CD8-positive, alpha-beta memory T cell (primary cell): ENCODE measurements at regions not wholly inside any gene's neighbourhood (a gene's known extent, or its start where the extent isn't known, plus 50 kb on each side); places are given as distances from the start of the nearest gene placed in this dataset.

Source experiments
- CTCF ChIA-PET: fragments of 350-600 bp; sonication (Branson Sonifier 250); formaldehyde crosslinking; loops from one replicate; lab custom pipeline; 2021; ENCODE audit warnings: antibody characterized with exemption; lab: Charles Lee
- POLR2A ChIA-PET: fragments of 350-600 bp; sonication (Branson Sonifier 250); formaldehyde crosslinking; loops from one replicate; lab custom pipeline; 2021; ENCODE audit warnings: antibody characterized with exemption; lab: Charles Lee
- DNase-seq, 5 donors: peaks; one replicate each; pipeline versions ENCODE4 v3.0.0 to v3.0.0-alpha.2; 2020 to 2022; ENCODE audit warnings: mixed read lengths in 1 of 5
- H3K27ac ChIP-seq: one replicate; pipeline ENCODE4 v1.7.0; 2013; ENCODE audit warnings: low read depth, mild to moderate bottlenecking, low read length, moderate library complexity
- H3K27me3 ChIP-seq: 2 replicates; pipeline ENCODE4 v1.7.0; 2013; ENCODE audit warnings: low read length, mild to moderate bottlenecking; ENCODE audit not compliant: insufficient read depth, poor library complexity, severe bottlenecking
- H3K36me3 ChIP-seq: 2 replicates; pipeline ENCODE4 v1.7.0; 2013; ENCODE audit warnings: mild to moderate bottlenecking, low read length, moderate library complexity; ENCODE audit not compliant: insufficient read depth
- H3K4me1 ChIP-seq: 2 replicates; pipeline ENCODE4 v1.7.0; 2013; ENCODE audit warnings: mild to moderate bottlenecking, low read length, moderate library complexity; ENCODE audit not compliant: insufficient read depth
- H3K4me3 ChIP-seq: 2 replicates; pipeline ENCODE4 v1.7.0; 2013; ENCODE audit warnings: mild to moderate bottlenecking, low read length
- H3K9me3 ChIP-seq: 2 replicates; pipeline ENCODE4 v1.7.0; 2013; ENCODE audit warnings: mild to moderate bottlenecking, low read length
- H3K27ac Mint-ChIP-seq, 8 donors: one replicate each; pipeline ENCODE4 v1.8.0; 2020 to 2021; ENCODE audit warnings: mixed read lengths in 8 of 8, mild to moderate bottlenecking in 6 of 8, inconsistent platforms in 3 of 8, moderate library complexity in 3 of 8
- H3K27me3 Mint-ChIP-seq, 2 donors: one replicate each; pipeline ENCODE4 v1.8.0; 2020 to 2021; ENCODE audit warnings: mixed read lengths in 2 of 2, mild to moderate bottlenecking in 1 of 2, moderate library complexity in 1 of 2
- H3K36me3 Mint-ChIP-seq, 3 donors: one replicate each; pipeline ENCODE4 v1.8.0; 2020 to 2021; ENCODE audit warnings: mixed read lengths in 3 of 3, inconsistent platforms in 1 of 3, mild to moderate bottlenecking in 1 of 3
- H3K4me1 Mint-ChIP-seq, 3 donors: one replicate each; pipeline ENCODE4 v1.8.0; 2020 to 2021; ENCODE audit warnings: mixed read lengths in 3 of 3, inconsistent platforms in 1 of 3, mild to moderate bottlenecking in 1 of 3
- H3K4me3 Mint-ChIP-seq, 7 donors: one replicate each; pipeline ENCODE4 v1.8.0; 2020 to 2021; ENCODE audit warnings: mixed read lengths in 7 of 7, mild to moderate bottlenecking in 6 of 7, moderate library complexity in 4 of 7, inconsistent platforms in 2 of 7
- H3K9me3 Mint-ChIP-seq, 5 donors: one replicate each; pipeline ENCODE4 v1.8.0; 2020 to 2022; ENCODE audit warnings: mixed read lengths in 5 of 5, mild to moderate bottlenecking in 3 of 5, moderate library complexity in 2 of 5, inconsistent platforms in 1 of 5

GRCh38 chr1:221937155-221937953 lies 195.5 kb upstream of the DUSP10 start:
- POLR2A ChIA-PET: no interaction called here
- H3K27me3 Mint-ChIP-seq: no peaks in the 10 kb centered on the region
- no peak overlapping the region for H3K27ac ChIP-seq
- no peak overlapping the region for H3K4me3 ChIP-seq
- peaks cover 0 to 2% (median 0%) of the 10 kb centered on the region in 5 donors for H3K9me3 Mint-ChIP-seq
- CTCF ChIA-PET: no interaction called here
- DNase-seq: no peak
- no peak overlapping the region for H3K4me3 Mint-ChIP-seq
- H3K4me1 Mint-ChIP-seq: no peaks in the 10 kb centered on the region
- H3K36me3 ChIP-seq: no peaks in the 10 kb centered on the region
- H3K4me1 ChIP-seq: no peaks in the 10 kb centered on the region
- H3K9me3 ChIP-seq: no peaks in the 10 kb centered on the region
- no peak overlapping the region for H3K27ac Mint-ChIP-seq
- H3K27me3 ChIP-seq: no peaks in the 10 kb centered on the region
- H3K36me3 Mint-ChIP-seq: peaks cover 0 to 7% (median 0%) of the 10 kb centered on the region in 3 donors

GRCh38 chr1:221933814-221934213 lies 191.9 kb upstream of the DUSP10 start:
- DNase-seq: no peak
- H3K4me1 Mint-ChIP-seq: no peaks in the 10 kb centered on the region
- H3K27ac Mint-ChIP-seq: no peak overlapping the region
- POLR2A ChIA-PET: interaction anchor here (0.6 kb wide), 1 partner anchor 116 kb away, joined by 3 read pairs; no protein-coding TSS in a partner anchor
- no peak overlapping the region for H3K4me3 Mint-ChIP-seq
- peaks cover 0 to 5% (median 0%) of the 10 kb centered on the region in 5 donors for H3K9me3 Mint-ChIP-seq
- Histone ChIP-seq H3K36me3 (no peaks in the 10 kb centered on the region), H3K4me1 (no peaks in the 10 kb centered on the region), H3K27me3 (no peaks in the 10 kb centered on the region), H3K27ac (no peak overlapping the region), H3K9me3 (no peaks in the 10 kb centered on the region), H3K4me3 (no peak overlapping the region)
- CTCF ChIA-PET: no interaction called here
- peaks cover 0 to 2% of the 10 kb centered on the region in 2 donors for H3K27me3 Mint-ChIP-seq
- peaks cover 0 to 8% (median 0%) of the 10 kb centered on the region in 3 donors for H3K36me3 Mint-ChIP-seq

- peaks cover 0 to 7% of the 10 kb centered on the region in 2 donors for H3K27me3 Mint-ChIP-seq
- no peak overlapping the region for H3K27ac Mint-ChIP-seq
- peaks cover 0 to 5% (median 0%) of the 10 kb centered on the region in 5 donors for H3K9me3 Mint-ChIP-seq
- no peaks in the 10 kb centered on the region for H3K4me1 Mint-ChIP-seq
- ChIA-PET POLR2A (no interaction called here), CTCF (no interaction called here)
- H3K36me3 ChIP-seq: no peaks in the 10 kb centered on the region
- H3K4me3 Mint-ChIP-seq: no peak overlapping the region
- no peak overlapping the region for H3K4me3 ChIP-seq
- H3K9me3 ChIP-seq: no peaks in the 10 kb centered on the region
- H3K4me1 ChIP-seq: no peaks in the 10 kb centered on the region
- H3K27ac ChIP-seq: no peak overlapping the region
- no peaks in the 10 kb centered on the region for H3K27me3 ChIP-seq
- no peak for DNase-seq
- H3K36me3 Mint-ChIP-seq: peaks cover 0 to 16% (median 0%) of the 10 kb centered on the region in 3 donors
Observed at GRCh38 chr1:221926441-221926840, 184.6 kb upstream of the DUSP10 start.

DNA sequence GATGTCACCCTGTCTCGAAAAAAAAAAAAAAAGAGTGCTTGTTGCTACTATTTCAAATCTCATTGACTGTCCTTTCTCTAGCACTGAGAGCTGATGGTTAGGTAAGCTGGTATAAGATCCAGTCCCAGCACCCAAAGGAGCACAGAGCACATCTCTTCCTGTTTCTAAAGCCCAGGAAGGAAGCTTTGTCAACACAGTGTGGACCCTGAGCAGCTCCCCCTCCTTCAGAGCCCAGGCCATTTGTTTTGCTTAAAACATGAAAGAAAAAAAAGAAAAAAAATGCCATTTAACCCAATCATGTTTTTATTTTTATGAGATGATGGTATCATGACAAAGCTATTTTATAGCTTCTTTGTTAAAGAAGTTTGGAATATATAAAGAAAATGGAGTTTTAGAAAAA lies 184.1 kb upstream of the DUSP10 start:
- Mint-ChIP-seq H3K27me3 (peaks cover 0 to 7% of the 10 kb centered on the region in 2 donors), H3K4me3 (no peak overlapping the region), H3K4me1 (no peaks in the 10 kb centered on the region), H3K27ac (no peak overlapping the region), H3K9me3 (peaks cover 0 to 5% (median 0%) of the 10 kb centered on the region in 5 donors), H3K36me3 (peaks cover 0 to 16% (median 0%) of the 10 kb centered on the region in 3 donors)
- Histone ChIP-seq H3K27ac (no peak overlapping the region), H3K4me1 (no peaks in the 10 kb centered on the region), H3K4me3 (no peak overlapping the region), H3K27me3 (no peaks in the 10 kb centered on the region), H3K36me3 (no peaks in the 10 kb centered on the region), H3K9me3 (no peaks in the 10 kb centered on the region)
- ChIA-PET POLR2A (no interaction called here), CTCF (no interaction called here)
- DNase-seq: no peak

DNA sequence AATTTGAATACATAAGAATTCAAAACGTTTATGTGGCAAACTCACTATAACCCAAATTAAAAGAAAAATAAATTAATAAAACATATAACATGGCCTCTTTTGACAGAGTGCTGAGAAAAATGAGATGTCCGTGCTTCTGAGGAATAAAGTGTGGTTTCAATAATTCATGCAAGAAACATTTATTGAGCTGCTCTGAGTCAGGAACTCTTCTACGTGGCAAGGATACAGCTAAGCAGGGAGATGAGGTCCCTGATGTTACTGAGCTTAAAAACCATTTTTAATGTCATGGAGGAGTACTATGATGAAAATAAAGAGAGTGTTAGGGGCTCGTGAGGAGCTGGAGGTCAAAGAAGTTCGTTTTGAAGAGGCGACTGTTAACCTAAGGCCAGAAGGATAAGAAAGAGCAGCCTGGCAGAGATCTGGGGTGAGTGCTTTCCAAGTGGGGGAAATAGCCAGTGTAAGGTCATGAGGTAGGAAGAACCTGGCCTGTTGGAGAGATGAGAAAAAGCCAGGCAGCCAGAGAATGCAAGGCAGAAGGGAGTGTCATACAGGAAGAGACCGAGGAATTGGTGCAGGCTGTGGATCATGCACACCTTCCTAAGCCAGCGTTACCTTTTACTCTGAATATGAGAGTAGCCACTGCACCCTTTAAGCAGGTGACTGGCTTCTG lies 182.2 kb upstream of the DUSP10 start:
- Mint-ChIP-seq H3K27ac (peak overlapping the region in 1 of 8 donors; percentile 88), H3K4me1 (no peaks in the 10 kb centered on the region), H3K27me3 (peaks cover 0 to 6% of the 10 kb centered on the region in 2 donors), H3K4me3 (no peak overlapping the region), H3K9me3 (no peaks in the 10 kb centered on the region), H3K36me3 (peaks cover 0 to 9% (median 0%) of the 10 kb centered on the region in 3 donors)
- no peak for DNase-seq
- Histone ChIP-seq H3K27ac (no peak overlapping the region), H3K9me3 (no peaks in the 10 kb centered on the region), H3K36me3 (no peaks in the 10 kb centered on the region), H3K4me1 (no peaks in the 10 kb centered on the region), H3K27me3 (no peaks in the 10 kb centered on the region), H3K4me3 (no peak overlapping the region)
- POLR2A ChIA-PET: no interaction called here
- CTCF ChIA-PET: no interaction called here

DNA sequence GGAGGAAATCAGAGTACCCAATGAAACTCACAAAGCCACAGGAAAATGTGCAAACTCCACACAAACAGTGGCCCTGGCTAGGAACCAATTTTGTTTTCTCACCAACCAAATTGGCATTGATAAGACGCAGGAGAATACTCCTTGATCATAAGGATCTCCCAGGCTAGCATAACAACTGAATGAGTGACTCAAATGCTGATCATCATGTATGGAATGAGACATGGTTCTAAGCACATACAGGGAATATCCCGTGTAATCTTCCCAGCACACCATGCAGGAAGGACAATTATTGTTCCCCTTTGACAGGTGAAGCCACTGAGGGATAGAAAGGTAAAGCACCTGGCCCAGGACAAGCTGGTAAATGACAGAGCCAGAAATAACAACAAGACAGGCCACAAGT lies 180.0 kb upstream of the DUSP10 start:
- H3K4me3 Mint-ChIP-seq: no peak overlapping the region
- ChIA-PET POLR2A (no interaction called here), CTCF (no interaction called here)
- no peak overlapping the region for H3K4me3 ChIP-seq
- H3K27ac Mint-ChIP-seq: no peak overlapping the region
- H3K27me3 ChIP-seq: no peaks in the 10 kb centered on the region
- DNase-seq: no peak
- H3K36me3 Mint-ChIP-seq: peaks cover 0 to 4% (median 0%) of the 10 kb centered on the region in 3 donors
- H3K27me3 Mint-ChIP-seq: no peaks in the 10 kb centered on the region
- H3K9me3 ChIP-seq: no peaks in the 10 kb centered on the region
- no peak overlapping the region for H3K27ac ChIP-seq
- no peaks in the 10 kb centered on the region for H3K4me1 ChIP-seq
- H3K36me3 ChIP-seq: no peaks in the 10 kb centered on the region
- no peaks in the 10 kb centered on the region for H3K9me3 Mint-ChIP-seq
- H3K4me1 Mint-ChIP-seq: no peaks in the 10 kb centered on the region

GRCh38 chr1:221919743-221920142 lies 177.9 kb upstream of the DUSP10 start:
- H3K27me3 Mint-ChIP-seq: peaks cover 0 to 3% of the 10 kb centered on the region in 2 donors
- H3K27ac Mint-ChIP-seq: no peak overlapping the region
- CTCF ChIA-PET: no interaction called here

GRCh38 chr1:221919341-221919740 lies 177.5 kb upstream of the DUSP10 start:
- POLR2A ChIA-PET: no interaction called here
- H3K9me3 Mint-ChIP-seq: no peaks in the 10 kb centered on the region

More at GRCh38 chr1:221919743-221920142, 177.9 kb upstream of the DUSP10 start:
- H3K9me3 ChIP-seq: no peaks in the 10 kb centered on the region
- no peaks in the 10 kb centered on the region for H3K36me3 Mint-ChIP-seq
- H3K4me1 ChIP-seq: no peaks in the 10 kb centered on the region
- H3K4me3 Mint-ChIP-seq: no peak overlapping the region
- no peaks in the 10 kb centered on the region for H3K27me3 ChIP-seq
- H3K36me3 ChIP-seq: no peaks in the 10 kb centered on the region
- H3K4me1 Mint-ChIP-seq: no peaks in the 10 kb centered on the region
- DNase-seq: no peak
- POLR2A ChIA-PET: no interaction called here
- no peaks in the 10 kb centered on the region for H3K9me3 Mint-ChIP-seq
- H3K27ac ChIP-seq: no peak overlapping the region
- no peak overlapping the region for H3K4me3 ChIP-seq

More at GRCh38 chr1:221919341-221919740, 177.5 kb upstream of the DUSP10 start:
- Mint-ChIP-seq H3K4me3 (no peak overlapping the region), H3K27ac (no peak overlapping the region), H3K27me3 (peaks cover 0 to 3% of the 10 kb centered on the region in 2 donors), H3K4me1 (no peaks in the 10 kb centered on the region), H3K36me3 (no peaks in the 10 kb centered on the region)
- Histone ChIP-seq H3K4me1 (no peaks in the 10 kb centered on the region), H3K27me3 (no peaks in the 10 kb centered on the region), H3K27ac (no peak overlapping the region), H3K36me3 (no peaks in the 10 kb centered on the region), H3K9me3 (no peaks in the 10 kb centered on the region), H3K4me3 (no peak overlapping the region)
- CTCF ChIA-PET: no interaction called here
- DNase-seq: no peak
